GM19438 (cell line): ENCODE measurements at regions not wholly inside any gene's neighbourhood (a gene's known extent, or its start where the extent isn't known, plus 50 kb on each side); places are given as distances from the start of the nearest gene placed in this dataset.

Experiments
- ATAC-seq: cut with Tn5 transposase; IDR thresholded peaks from one replicate; pipeline ENCODE4 v1.9.1; 2021; ENCODE audit warnings: low read depth; ENCODE audit not compliant: unreplicated experiment

DNA sequence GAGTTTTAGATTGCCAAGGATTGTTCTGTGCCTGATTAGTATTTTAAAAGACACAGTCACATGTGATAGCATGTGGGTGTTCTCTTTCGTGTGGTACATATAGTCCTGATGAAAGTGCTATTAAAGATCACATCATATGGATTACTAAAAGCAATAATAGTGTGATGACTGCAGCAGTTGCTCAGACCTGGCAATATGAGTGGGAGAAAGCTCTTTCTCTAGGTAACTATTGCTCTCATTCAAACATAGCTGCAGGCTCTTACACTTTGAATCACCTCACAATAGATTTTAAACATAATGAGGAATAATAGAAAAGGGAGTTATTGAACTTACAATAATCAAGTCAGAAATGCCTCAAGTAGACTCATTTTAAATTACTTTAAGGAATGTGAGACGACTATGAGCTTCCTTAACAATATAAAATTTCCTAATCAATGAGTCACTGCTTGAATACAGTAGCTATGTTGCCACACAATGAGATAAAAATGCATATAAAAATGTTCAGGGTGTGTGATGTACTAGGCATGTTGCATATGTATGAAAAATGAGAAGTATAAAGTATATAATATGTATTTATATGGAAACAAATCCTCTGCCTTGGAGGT, 452.1 kb downstream of the TMX3 start:
- no peak for ATAC-seq

DNA sequence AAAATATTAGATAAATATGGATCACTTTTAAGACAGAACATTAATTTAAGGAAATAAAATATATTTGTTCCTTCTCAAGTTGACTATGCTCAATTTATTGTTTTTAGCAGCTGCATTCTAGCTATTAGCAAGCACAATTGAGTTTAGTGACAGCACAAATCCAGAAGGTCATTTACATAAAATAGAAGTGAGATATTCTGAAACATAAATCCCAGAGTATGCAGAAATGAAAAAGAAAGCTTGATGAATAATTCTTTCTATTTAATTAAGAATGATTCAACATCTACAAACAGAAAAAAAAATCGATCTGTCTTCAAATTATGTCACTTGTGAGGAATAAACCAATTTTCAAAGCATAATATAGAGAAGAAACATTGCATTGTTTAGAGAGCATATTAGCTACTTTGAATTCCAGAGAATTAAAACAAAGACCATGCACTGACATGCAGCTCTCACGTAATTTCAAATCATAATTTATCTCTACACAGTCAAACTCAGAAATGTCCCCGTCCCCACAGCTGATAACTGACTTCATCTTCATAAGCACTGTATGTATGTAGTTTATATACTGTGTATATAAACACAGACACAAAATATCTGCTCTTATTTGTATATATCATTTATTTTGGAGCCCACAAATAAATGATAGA, 458.4 kb downstream of the TMX3 start:
- ATAC-seq: no peak

DNA sequence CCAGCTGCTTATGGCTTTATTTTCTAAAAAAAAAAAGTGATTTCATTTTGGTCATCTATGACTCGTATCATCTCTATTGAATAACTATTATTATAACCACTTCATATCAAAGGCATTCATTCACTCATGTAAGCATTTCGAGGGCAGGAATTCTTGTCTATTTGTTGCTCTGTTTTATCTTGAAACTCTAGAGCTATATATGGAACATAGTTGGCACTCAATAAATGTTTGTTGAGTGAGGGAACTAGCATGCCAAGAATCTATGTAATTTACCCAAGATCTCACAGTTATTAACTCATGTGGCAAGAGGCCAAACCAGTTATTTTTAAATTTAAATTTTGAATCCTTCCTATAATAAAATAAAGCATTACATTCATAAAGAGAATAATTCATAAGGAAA, 470.1 kb downstream of the TMX3 start:
- ATAC-seq: no peak

DNA sequence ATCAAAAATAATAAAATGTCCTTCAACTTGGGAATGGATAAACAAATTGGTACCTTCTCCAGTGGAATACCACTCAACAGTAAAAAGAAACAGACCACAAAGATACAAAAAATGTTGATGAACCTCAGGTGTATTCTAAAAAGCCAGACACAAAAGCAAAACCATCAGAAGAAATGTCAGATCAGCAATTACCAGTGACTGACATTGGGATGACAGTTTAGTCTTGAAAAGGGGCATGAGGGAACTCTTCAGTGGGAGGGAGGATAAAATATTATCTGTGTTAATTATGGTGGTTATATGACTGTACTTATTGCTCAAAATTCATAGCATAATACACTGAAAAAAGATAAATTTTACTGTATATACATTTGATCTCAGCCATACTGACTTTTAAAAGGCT, 473.0 kb downstream of the TMX3 start:
- ATAC-seq: no peak

- ATAC-seq: no peak
Measured at GRCh38 chr18:68234676-68235075, 480.2 kb downstream of the TMX3 start.

DNA sequence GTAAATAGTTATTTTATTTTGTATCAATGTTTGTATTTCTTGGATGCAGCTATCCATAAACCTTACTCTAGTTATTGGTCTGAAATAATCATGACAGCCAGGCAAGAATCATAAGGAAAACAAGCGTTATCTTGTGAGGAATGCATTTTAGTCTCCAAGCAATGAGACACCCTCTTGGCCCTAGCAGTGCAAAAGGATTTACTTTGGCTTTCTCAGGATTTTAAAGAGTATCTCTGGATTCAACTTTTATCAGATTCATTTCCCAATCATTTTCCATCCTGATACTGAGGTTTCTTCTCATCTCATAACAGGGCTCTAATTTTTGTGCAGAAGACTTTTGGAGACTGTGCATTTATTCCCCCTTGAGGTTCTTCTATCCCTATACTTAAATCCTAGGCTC, 480.8 kb downstream of the TMX3 start:
- no peak for ATAC-seq

DNA sequence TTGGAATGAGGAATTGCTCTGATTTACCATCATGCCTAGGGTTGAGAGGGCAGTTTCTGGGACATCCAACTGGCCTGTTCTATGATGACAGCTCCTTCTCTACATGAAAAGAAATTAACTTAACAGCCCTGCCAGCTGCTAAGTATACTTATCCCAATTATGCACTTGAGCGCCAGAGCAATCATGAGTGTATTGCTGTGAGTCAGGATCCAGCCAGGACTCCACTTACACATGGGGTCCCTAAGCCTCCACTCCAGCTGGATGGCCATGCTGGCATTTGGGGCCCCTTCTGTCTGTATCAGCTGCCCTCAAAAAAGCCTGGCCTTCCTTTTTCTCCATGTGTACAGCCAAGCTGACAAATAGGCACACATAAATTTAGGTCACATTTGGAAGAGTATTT, 481.9 kb downstream of the TMX3 start:
- no peak for ATAC-seq

- ATAC-seq: no peak
Measured at GRCh38 chr18:68229351-68229750, 485.6 kb downstream of the TMX3 start.

DNA sequence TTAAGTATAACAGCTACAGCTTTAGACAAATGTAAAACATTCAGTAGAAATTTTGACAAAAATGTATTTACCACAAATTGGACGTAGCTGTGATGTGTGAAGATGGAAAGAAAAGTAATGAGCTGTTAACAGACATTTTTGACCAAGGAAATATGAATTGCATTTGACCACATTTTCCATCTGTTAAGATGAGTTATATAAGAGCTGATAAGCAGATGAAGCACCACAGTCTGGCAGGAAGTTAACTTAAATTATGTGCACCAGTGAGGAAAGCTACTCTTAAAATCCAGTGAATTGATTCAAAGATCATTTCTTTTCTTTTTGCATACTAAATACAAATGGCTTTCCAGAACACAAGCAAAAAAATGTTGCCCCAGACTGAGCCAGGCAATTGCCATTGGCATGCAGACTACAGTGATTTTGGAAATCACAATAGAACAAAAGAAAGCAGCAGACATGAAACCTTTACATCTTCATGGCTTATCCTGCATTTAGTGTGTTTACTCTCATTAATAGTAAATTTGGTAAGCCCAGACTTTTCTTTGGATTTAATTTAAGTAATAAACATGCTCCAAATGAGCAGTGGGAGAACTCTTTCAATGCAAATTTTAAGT, 493.7 kb downstream of the TMX3 start:
- no peak for ATAC-seq

- ATAC-seq: no peak
Measured at GRCh38 chr18:68220458-68220857, 494.4 kb downstream of the TMX3 start.

DNA sequence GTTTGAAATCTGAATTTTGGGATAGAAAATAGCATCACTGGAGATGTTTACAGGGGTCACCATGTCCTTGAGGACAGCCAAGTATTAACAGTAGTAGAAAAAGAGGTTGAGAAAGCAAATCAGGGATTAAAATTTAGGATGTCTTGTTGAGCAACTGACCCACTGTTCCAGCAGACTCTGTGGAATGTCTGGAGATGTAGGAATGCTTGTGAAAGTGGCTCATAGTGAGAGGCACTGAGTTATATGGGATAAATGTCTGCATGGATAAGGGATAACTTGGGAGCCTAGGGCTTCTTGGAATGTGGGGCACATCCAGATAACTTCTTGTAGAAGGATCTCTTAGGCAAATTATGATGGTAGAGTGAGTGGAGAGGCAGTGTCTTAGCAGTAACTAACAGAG, 495.0 kb downstream of the TMX3 start:
- no peak for ATAC-seq

DNA sequence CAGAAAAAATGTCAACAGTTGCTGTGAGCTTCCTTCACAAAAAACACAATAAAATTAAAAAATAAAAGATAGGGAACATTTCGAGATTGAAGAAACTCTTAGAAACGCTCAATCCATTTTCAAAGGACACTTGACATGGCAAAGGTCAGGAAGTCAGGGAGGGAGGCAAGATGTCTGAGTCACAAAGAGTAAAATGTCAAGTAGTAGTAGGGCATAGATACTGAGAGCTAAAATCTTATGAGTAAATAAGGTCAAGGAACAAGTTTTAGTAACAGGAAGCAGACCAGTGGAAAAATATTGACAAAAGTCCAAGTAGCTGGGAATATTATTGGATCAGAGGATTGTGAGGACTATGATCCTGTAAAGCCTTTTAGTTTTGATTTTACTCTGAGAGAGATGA, 495.6 kb downstream of the TMX3 start:
- no peak for ATAC-seq

- ATAC-seq: no peak
Measured at GRCh38 chr18:68215931-68216330, 499.0 kb downstream of the TMX3 start.

DNA sequence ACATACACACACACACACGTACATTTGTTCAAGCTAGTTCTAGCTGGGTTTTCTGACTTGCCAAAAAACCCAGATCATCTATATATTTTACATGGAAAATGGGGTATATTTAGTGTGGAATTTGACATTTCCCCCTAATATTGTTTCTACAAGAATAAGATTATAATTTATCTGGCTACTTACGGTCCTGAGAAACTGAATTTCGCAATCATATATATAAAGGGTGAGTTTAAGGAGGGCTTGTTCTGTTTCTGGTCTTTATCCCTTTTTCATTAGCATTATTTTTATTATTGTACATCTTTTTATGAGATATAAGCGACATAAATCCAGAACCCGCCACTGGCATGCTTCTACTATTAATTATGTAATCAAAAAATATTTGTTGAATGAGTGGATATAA, 528.9 kb downstream of the TMX3 start:
- no peak for ATAC-seq

GRCh38 chr18:68181956-68182355, 533.0 kb downstream of the TMX3 start:
- no peak for ATAC-seq

DNA sequence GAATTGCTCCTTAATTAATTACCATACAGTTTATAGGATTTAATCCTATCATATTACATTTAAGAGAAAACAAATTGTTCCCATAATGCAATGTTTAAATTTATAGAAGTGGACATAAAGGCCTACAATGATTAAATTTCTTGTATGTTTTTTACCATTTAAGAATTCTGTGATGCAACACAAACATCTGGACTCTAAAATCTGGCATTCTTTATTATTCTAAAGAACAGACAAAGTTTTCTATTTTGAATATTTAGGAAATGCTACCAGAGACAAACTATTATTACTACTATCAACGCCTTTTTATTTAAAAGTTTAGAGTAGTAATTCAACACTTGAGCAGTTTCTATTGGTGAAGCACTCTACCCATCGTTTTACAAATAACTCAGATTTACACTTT, 535.1 kb downstream of the TMX3 start:
- ATAC-seq: no peak

DNA sequence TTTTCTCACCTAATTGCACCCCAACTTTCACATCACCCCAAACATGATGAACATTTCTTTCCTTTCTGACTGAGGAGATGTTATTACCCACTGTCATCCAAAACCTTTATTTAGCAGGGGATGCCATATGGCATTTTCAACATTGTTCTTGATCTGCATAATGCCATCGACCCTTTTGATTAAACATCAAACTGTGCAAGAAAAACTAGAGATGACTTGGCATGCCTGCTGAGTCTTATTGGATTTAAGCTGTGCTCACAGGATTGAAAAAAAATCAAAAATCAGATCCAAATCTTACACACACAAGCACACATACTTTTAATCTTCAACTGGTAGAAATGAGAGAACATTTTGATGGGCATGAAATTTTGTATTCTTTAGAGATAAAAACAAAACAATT, 536.0 kb downstream of the TMX3 start:
- ATAC-seq: no peak

DNA sequence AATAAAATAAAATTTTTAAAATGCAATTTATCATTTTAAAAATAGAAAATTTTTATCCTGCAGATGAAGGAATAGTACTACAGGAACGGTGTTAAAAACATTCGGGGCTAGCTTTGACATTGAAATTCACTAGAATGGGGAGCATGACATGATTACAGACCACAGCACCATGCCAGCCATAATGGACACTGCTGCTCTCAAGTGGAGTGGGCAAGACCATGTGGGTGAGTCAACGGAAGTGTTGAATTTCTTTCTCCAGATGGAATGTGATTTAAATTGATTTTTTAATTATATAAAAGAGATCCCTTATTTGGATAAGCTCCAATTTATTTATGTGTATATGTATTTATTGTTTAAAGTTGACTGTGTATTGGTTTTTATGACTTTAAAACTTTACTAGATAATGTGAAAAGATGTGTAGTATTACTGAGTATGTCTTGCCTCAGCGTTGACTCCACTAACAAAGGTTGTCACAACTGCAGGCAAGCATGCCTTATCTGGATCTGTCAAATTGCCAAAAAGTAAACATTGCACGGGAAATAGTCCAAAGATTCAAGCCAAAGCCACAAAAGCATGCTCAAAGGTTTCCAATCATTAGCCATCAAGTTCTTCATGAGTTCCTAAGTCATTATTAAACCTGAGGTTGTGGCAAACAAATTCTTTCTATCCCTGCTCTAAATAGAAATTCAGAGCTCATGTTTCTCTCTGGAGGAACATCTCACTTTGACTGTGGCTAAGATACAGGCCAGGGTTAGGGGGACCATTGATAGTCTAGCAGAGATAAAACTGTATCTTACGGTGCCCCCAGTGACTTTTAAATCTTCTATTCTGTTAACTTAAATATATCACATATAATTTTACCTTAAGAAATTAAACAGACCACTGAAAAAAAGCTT, 536.9 kb downstream of the TMX3 start:
- no peak for ATAC-seq

DNA sequence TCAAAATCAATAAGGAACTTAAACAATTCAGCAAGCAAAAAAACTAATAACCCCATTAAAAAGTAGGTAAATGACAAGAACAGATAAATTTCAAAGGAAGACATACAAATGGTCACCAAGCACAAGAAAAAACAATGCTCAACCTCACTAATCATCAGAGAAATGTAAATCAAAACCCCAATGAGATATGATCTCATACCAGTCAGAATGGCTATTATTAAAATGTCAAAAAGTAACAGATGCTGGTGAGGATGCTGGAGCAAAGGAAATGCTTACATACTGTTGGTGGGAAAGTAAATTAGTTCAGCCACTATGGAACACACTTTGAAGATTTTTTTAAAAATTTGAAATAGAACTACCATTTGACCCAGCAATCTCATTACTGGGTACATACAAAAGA, 538.0 kb downstream of the TMX3 start:
- no peak for ATAC-seq

- no peak for ATAC-seq
Measured at GRCh38 chr18:68172842-68173549, 541.9 kb downstream of the TMX3 start.

GRCh38 chr18:68164909-68165308, 550.0 kb downstream of the TMX3 start:
- ATAC-seq: no peak
